WERI-Rb-1 (cell line): ENCODE measurements at regions not wholly inside any gene's neighbourhood (a gene's known extent, or its start where the extent isn't known, plus 50 kb on each side); places are given as distances from the start of the nearest gene placed in this dataset.
A peak's percentile ranks its signal among the peaks of the same experiment; 100 is the strongest.

Experiments
- DNase-seq: peaks from one replicate; pipeline ENCODE4 v3.0.0-alpha.2; 2020
- H3K27ac ChIP-seq: fragments of 250-450 bp; sonication (Bioruptor Pico); 2 replicates; pipeline ENCODE4 v1.5.1; 2020; ENCODE audit warnings: mild to moderate bottlenecking, moderate library complexity
- H3K27me3 ChIP-seq: fragments of 250-450 bp; sonication (Bioruptor Pico); 2 replicates; pipeline ENCODE4 v1.5.1; 2021; ENCODE audit warnings: mild to moderate bottlenecking, low read depth, moderate library complexity; ENCODE audit not compliant: insufficient read depth, severe bottlenecking
- H3K36me3 ChIP-seq: fragments of 250-450 bp; sonication (Bioruptor Pico); 2 replicates; pipeline ENCODE4 v1.5.1; 2020; ENCODE audit warnings: mild to moderate bottlenecking, moderate library complexity
- H3K4me3 ChIP-seq: 2 replicates; pipeline ENCODE4 v1.5.1; 2011; ENCODE audit warnings: low read depth, mild to moderate bottlenecking, control low read depth, low read length
- H3K9me3 ChIP-seq: fragments of 250-450 bp; sonication (Bioruptor Pico); 2 replicates; pipeline ENCODE4 v1.5.1; 2021; ENCODE audit warnings: mild to moderate bottlenecking, moderate library complexity; ENCODE audit not compliant: severe bottlenecking
- TF ChIP-seq, protein P1 (sequence below): IDR thresholded peaks from 2 replicates; pipeline ENCODE4 v1.5.1; 2011; ENCODE audit warnings: low read depth, mild to moderate bottlenecking, control low read depth, inconsistent platforms, low read length

DNA sequence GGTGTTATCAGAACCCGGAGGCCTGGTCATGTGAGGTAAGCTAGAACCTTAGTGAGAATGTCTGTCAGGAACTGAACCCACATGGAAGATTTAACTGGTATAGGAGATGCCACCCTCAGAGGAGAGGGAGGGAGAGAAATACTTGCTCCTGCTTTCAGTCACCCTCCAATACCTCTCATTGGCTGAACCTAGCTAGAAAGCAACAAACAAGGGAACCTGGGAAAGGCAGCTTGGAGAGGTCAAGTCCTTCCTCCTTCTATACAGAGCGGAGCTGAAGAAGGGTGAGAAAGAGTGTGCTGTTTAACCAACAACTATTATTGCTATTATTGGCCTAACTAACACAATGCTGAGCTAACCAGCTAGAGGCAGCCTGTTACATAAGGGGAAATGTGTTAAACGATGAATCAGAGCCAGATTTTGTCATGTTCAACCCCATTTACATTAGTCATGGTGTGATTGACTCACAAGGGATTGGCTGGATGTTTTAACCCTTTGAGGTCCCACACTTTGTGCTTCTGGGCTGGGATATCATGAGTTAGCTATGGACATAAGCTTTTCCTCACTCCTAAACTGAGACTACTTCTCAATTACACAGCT, 96.5 kb upstream of the ESX1 start:
- H3K9me3 ChIP-seq = no peaks in the 10 kb centered on the region
- H3K4me3 ChIP-seq = no peak overlapping the region
- TF ChIP-seq, protein P1, sequence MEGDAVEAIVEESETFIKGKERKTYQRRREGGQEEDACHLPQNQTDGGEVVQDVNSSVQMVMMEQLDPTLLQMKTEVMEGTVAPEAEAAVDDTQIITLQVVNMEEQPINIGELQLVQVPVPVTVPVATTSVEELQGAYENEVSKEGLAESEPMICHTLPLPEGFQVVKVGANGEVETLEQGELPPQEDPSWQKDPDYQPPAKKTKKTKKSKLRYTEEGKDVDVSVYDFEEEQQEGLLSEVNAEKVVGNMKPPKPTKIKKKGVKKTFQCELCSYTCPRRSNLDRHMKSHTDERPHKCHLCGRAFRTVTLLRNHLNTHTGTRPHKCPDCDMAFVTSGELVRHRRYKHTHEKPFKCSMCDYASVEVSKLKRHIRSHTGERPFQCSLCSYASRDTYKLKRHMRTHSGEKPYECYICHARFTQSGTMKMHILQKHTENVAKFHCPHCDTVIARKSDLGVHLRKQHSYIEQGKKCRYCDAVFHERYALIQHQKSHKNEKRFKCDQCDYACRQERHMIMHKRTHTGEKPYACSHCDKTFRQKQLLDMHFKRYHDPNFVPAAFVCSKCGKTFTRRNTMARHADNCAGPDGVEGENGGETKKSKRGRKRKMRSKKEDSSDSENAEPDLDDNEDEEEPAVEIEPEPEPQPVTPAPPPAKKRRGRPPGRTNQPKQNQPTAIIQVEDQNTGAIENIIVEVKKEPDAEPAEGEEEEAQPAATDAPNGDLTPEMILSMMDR = no peak
- peaks cover 46% of the 10 kb centered on the region for H3K27me3 ChIP-seq
- no peak overlapping the region for H3K27ac ChIP-seq
- no peaks in the 10 kb centered on the region for H3K36me3 ChIP-seq
- no peak for DNase-seq

DNA sequence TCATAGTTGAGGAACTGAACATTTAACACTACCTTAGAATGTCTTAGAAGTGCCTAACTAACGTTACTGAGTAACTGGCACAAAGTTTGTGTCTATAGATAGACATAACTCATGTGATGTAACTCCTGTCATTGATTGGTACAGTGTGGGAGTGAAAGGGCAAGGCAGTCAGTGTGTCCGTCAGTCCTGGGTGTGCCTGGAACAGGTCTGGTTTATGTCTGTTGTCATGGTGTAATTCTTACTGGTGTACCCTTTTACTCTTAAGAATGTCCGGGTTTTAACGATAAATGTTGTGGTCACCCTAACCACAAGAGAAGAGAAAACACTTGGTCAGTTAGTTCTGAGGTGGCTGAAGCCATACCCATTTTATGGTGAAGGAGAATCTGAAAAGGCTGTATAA, 93.1 kb upstream of the ESX1 start:
- Histone ChIP-seq H3K27ac (no peak overlapping the region), H3K27me3 (peaks cover 40% of the 10 kb centered on the region), H3K9me3 (no peaks in the 10 kb centered on the region), H3K36me3 (no peaks in the 10 kb centered on the region), H3K4me3 (no peak overlapping the region)
- DNase-seq = no peak
- TF ChIP-seq, protein P1 = no peak

DNA sequence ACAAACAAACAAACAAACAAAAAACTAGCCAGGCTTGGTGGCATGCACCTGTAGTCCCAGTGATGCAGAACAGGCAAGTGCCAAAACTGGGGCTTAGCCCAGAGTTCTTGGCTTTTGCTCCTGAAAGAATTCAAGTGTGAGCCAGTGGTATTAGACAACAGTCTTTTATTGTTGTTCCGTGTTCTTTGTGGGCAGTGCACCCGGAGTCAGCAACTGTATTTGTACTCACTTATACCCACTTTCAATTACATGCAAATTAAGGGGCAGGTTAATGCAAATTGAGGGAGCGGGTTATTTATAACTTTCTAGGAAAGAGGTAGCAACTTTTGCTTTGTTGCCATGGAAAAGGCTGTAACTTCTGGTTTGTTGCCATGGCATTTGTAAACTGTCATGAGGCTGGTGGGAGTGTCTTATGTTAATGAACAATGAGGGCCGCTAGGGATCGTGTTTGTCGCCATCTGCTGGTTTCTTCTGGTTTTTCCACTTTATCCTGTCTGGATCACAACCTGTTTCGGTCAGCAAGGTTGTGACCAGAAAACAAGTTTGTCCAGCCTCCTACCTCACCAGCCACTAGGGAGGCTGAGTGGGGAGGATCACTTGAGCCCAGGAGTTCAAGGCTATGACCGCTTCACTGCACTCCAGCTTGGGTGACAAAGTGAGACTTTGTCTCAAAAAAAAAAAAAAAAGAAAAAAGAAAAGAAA, 88.8 kb upstream of the ESX1 start:
- Histone ChIP-seq H3K36me3 (no peaks in the 10 kb centered on the region), H3K4me3 (no peak overlapping the region), H3K27me3 (peaks cover 60% of the 10 kb centered on the region), H3K9me3 (no peaks in the 10 kb centered on the region), H3K27ac (no peak overlapping the region)
- TF ChIP-seq, protein P1 = peak; percentile 66
- DNase-seq = peak; percentile 43

DNA sequence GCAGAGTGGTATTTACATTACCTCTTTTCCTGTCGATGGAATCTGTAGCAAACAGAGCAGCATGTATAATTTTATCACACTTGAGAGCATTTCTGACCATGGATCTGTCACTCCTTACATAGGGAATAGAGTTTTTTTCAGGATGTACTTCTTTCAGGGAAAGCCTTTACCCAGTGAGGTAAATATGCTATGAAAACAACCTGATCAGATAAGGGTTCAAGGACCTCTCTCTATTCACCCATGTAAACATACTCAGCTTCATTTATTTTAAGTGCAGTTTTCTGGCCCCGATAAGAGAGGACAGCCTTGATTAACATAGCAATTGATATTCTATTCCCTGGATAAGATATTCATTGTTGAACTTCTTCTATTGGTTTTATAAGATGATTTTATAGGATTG, 87.3 kb upstream of the ESX1 start:
- Histone ChIP-seq H3K27me3 (peaks cover 67% of the 10 kb centered on the region), H3K36me3 (no peaks in the 10 kb centered on the region), H3K4me3 (no peak overlapping the region), H3K27ac (no peak overlapping the region), H3K9me3 (no peaks in the 10 kb centered on the region)
- TF ChIP-seq, protein P1 = no peak
- no peak for DNase-seq

DNA sequence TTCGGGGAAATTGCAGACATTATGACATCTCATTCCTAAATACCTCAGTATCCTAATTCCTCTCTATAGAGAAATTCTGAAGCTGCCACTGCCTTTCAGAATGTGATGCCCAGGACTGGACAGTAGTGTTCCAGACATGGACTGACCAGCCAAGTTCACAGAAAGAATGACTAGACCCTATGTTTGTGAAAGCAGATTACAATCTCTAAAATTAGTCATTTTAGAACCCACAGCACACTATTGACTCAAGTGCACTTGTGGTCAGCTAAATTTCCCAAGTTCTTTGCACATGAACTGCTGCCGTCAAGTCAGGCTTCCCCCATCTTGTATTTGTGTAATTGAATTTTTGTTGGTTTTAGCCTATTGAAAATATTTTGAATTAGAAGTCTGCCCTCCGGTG, 81.0 kb upstream of the ESX1 start:
- Histone ChIP-seq H3K4me3 (no peak overlapping the region), H3K36me3 (no peaks in the 10 kb centered on the region), H3K27ac (no peak overlapping the region), H3K9me3 (no peaks in the 10 kb centered on the region), H3K27me3 (peaks cover 69% of the 10 kb centered on the region)
- TF ChIP-seq, protein P1 = no peak
- no peak for DNase-seq
